Islet precursor cell (in vitro differentiated cells): ENCODE measurements at regions not wholly inside any gene's neighbourhood (a gene's known extent, or its start where the extent isn't known, plus 50 kb on each side); places are given as distances from the start of the nearest gene placed in this dataset.

ENCODE experiments used
- DNase-seq: peaks from one replicate; pipeline ENCODE4 v3.0.0-alpha.2; 2018

- DNase-seq: peak; percentile 17
Measured at GRCh38 chr5:178808886-178809285, 50.9 kb upstream of the ZNF354B start.

- no peak for DNase-seq
Measured at GRCh38 chr5:178801021-178801420, 58.7 kb upstream of the ZNF354B start.

DNA sequence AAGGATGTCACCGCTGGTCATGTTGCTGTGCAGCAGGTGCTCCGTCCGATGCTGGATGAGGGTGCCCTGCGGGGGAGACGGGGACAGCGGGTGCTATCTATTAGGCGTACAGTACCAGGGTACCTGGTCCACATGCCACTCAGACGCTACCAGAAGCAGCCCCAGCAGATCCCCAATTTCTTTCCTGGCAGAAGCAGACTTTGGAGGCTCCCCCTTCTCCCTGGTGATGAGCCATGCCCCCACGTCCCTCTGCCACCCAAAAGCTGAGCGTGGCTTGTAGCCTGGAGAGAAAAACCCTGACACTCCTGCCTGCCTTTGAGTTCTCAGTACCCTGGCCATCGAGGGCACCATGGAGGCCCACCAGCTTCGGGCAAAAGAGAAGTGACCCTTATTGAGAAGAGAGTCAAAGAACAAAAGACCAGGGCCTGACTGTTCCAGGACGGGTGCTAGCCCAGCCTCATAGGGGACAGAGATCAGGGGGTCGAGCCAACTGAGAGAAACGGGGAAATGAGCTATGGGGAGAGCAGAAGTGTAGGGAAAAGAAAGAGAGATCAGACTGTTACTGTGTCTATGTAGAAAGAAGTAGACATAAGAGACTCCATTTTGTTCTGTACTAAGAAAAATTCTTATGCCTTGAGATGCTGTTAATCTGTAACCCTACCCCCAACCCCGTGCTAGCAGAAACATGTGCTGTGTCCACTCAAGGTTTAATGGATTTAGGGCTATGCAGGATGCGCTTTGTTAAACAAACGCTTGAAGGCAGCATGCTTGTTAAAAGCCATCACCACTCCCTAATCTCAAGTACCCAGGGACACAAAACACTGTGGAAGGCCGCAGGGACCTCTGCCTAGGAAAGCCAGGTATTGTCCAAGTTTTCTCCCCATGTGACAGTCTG is 62.0 kb upstream of the ZNF354B start:
- DNase-seq: no peak

DNA sequence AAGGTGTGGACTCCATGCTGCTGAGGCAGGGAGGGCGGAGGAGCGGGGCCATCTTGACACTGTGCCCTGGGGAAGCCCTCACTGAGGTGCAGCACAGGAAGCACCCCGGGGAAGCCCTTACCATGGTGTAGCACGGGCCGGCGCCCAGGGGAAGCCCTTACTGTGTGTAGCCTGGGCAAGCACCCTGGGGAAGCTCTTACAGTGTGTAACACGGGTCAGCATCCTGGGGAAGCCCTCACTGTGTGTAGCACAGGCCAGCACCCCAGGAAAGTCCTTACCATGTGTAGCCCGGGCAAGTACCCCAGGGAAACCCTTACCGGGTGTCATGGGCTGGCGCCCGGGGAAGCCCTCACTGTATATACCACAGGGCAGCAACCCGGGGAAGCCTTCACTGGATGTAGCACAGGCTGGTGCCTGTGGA is 62.6 kb upstream of the ZNF354B start:
- DNase-seq: no peak

DNA sequence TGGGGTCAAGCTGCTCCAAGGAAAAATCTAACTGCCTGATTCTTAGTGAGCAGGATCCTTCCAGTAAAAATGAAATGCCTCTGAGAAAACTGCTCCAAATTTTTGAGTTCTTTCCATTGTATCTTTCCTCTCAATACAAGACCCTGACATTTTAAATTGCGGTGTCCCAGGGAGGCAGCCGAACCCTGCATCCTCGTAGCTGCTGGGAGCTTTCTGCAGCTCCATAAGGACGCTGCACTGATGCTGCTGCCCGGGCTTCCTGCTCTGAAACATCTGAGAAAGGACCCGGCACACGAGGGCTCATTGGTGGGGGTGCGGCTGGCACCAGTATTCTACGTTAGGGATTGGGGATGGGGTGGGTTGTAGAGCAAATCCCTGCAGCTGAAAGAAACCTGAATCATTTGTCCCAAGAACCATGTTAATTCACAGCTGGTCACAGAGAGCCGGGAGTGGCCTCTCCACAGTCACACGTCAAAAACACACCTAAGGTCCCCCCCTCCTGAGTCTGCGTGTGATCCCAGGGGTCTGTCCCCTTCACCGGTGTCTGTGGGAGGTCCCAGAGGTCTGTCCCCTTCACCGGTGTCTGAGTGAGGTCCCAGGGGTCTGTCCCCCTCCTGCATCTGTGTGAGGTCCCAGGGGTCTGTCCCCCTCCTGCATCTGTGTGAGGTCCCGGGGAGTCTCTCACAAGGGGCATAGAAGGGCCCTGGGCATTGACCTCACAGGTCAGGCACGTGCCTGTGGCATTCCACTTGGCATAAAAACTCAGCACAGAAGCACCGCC is 63.4 kb upstream of the ZNF354B start:
- DNase-seq: no peak

- no peak for DNase-seq
Measured at GRCh38 chr5:178794433-178794832, 64.0 kb upstream of the ZNF354A start.

DNA sequence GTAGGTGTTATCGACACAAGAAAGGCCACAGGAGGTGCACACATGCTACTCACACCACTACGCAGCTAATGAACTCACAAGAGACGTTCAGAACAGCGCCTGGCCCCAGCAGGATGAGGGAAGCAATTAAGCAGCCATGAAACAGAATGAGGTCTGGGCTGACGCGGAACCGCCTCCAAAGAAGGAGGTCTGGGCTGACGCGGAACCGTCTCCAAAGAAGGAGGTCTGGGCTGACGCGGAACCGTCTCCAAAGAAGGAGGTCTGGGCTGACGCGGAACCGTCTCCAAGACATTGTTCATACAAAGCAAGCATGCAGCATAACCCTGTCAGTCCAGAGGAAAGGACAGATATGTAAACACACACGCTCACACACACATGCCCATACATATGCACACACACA is 63.2 kb upstream of the ZNF354A start:
- no peak for DNase-seq

- peak; percentile 77 for DNase-seq
Measured at GRCh38 chr5:178793151-178793550, 62.7 kb upstream of the ZNF354A start.

DNA sequence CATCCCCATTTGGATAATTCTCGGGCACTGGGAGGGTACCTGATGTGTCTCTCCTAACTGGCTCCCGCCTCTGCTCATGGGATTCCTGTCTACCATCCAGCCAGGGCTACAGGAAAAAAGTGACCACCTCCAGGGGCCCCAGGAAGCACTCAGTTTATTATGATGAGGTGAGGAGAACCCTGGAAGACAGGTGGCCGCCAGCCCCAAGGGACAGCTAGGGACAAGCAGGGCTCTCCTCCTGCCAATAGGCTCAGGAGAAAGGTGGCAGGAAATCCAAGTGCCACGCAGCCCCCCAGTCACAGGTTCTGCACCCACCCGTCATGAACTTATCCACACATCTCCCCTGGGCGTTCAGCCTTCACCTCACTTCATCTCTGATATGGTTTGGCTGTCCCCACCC is 61.5 kb upstream of the ZNF354A start:
- no peak for DNase-seq

DNA sequence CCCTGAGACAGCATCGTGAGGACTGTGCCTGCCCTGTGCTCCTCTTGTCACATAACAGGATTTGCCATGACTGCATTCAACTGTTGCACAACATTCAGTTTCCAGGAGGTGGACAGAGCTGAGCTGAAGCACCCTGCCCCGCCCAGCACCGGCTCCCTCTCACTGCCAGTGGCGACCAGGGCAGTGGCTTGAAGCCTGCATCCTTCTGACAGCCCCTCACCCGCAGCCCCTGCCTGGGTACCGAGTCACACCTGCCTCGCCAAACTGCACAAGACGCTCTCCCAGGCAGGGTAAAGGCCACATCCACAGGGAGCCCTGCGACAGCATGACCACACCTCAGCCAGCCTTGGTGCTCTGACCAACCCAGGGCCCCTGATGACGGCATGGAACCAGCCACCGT is 59.9 kb upstream of the ZNF354A start:
- no peak for DNase-seq

- no peak for DNase-seq
Measured at GRCh38 chr5:178788381-178789085, 58.1 kb upstream of the ZNF354A start.

DNA sequence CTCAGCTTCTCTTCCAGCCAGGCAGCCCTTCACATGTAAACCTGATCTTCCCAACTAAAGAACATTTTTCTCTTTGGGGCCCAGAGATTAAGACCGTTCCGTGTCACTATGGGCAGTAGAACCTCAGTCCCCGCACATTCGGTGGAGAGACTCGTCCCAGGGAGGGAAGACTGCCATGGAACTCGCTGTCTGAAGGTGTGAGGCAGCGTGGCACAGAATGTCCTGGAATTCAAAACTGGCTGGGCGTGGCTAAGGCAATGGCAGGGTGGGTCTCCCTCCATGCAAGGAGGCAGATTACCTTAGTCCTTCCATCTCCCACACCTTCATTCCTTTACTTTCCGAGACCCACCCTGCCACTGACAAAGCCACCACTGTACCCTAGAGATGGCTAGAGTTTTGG is 57.4 kb upstream of the ZNF354A start:
- DNase-seq: no peak

GRCh38 chr5:178786859-178787499 is 56.5 kb upstream of the ZNF354A start:
- peak; percentile 67 for DNase-seq

GRCh38 chr5:178786417-178786816 is 56.0 kb upstream of the ZNF354A start:
- no peak for DNase-seq

GRCh38 chr5:178785999-178786398 is 55.5 kb upstream of the ZNF354A start:
- no peak for DNase-seq

DNA sequence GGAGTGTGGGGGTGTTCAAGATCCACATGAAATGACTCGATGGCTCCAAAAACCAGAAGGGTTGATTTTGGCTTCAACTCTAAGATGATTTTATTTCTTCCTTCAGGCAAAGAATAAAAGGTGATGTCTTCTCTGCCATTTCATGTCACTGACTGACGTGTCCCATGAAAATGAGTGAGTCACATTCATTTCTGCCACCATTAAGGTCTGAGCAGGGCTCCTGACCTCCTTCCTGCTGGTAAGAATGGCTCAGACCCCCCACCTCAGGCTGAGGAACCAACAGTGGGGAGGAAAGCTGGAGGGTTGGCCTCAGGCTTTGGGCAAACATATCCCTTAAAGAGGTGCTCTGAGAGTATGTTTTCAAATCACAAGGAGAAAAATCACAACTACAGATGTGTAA is 53.9 kb upstream of the ZNF354A start:
- no peak for DNase-seq

DNA sequence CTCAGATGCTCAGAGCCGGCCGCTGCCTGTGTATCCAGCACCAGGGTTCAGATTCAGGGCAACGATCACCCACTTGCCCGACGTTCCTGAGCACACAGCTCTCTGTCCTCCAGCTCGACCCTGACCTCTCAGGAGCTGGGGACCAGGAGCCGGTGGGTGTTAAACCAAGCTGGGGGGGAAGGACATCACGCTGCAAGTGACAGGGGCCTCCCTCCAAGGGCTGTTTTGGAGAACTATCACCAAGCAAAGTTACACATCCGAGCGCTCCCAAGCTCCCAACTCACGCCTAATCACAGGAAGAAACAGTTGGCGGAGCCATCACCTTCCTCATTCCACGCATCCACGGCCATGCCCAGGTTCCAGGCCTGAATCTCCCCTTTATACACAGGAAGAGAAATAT is 51.5 kb upstream of the ZNF354A start:
- no peak for DNase-seq

- no peak for DNase-seq
Measured at GRCh38 chr5:178780581-178781498, 50.4 kb upstream of the ZNF354A start.
